ENCODE measurements at regions not wholly inside any gene's neighbourhood (a gene's known extent, or its start where the extent isn't known, plus 50 kb on each side); places are given as distances from the start of the nearest gene placed in this dataset.
"Not testable (repeated sequence)": the region's sequence is repeated elsewhere in the genome, so short reads cannot be mapped to it uniquely, and the experiment has no call there.

DNA sequence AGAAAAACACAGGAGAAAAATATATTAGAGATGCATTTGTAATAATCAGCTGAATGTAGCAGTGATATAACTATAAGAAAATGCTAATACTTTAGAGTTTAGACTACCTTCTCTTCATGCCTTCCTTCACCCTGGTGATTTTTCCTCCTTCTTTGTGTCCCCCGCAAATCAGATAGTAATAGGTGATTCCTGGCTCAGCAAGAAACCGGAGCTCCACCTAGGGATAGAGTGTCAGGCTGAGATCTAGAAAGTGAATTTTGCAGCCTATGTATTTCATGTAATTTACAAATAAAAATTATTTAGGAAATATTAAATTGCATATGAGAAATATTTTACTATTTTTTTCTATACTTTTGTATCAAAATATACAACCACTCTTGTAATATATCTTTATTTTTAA is 109.8 kb upstream of the ST8SIA4 start:
- Histone ChIP-seq H3K27me3 (replicated peaks; ENCODE audit: control insufficient read depth, insufficient read depth, low read length) (no peaks in the 10 kb centered on the region), H3K36me3 (ENCODE audit: control insufficient read depth, insufficient read depth, low read length) (no peaks in the 10 kb centered on the region), H3K4me3 (replicated peaks; ENCODE audit: low read depth, low read length) (no peak overlapping the region)
- DNase-seq (ENCODE audit: extremely low read depth, insufficient read length), result no peak
- TF ChIP-seq, protein P1, sequence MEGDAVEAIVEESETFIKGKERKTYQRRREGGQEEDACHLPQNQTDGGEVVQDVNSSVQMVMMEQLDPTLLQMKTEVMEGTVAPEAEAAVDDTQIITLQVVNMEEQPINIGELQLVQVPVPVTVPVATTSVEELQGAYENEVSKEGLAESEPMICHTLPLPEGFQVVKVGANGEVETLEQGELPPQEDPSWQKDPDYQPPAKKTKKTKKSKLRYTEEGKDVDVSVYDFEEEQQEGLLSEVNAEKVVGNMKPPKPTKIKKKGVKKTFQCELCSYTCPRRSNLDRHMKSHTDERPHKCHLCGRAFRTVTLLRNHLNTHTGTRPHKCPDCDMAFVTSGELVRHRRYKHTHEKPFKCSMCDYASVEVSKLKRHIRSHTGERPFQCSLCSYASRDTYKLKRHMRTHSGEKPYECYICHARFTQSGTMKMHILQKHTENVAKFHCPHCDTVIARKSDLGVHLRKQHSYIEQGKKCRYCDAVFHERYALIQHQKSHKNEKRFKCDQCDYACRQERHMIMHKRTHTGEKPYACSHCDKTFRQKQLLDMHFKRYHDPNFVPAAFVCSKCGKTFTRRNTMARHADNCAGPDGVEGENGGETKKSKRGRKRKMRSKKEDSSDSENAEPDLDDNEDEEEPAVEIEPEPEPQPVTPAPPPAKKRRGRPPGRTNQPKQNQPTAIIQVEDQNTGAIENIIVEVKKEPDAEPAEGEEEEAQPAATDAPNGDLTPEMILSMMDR (IDR thresholded peaks at IDR 0.05; ENCODE audit: insufficient read depth, low read length, poor library complexity, severe bottlenecking), result peak; percentile 2

DNA sequence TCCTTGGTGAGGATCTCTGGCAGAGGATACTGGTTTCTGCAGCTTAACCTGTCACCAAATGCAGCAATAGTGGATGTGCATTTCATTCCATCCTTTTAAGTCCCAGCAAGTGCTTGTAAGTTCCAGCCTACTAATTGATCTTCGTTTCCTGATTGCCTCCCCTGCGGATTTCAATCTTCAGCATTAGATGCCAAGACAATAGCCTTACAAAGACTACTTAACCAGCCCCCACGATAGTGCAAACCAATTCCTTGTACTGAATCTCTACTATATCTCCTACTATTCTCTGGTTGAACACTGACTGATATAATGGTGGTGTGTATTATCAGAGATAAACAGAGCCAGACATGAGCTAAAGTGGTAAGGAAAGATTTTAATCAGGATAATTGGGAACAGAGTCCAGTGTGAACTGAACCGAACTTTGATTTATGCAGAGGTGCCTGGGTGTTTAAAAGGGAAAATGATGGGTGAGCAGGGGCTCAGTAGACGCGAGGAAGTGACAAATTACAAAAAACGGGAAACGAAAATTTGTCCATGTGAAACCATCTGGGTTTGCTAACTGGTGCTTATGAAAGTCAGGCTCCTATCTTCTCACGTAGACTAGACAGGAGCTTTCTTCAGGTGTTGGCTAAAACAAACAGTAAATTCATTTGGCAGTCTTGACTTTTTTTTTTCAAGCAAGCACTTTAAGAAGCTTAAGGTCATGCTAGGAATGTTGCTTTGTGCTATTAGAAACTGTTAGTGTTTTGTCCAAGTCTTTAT is 106.9 kb upstream of the ST8SIA4 start:
- H3K27me3 ChIP-seq (replicated peaks; ENCODE audit: control insufficient read depth, insufficient read depth, low read length), result no peaks in the 10 kb centered on the region
- H3K36me3 ChIP-seq (ENCODE audit: control insufficient read depth, insufficient read depth, low read length), result no peaks in the 10 kb centered on the region
- no peak for DNase-seq (ENCODE audit: extremely low read depth, insufficient read length)
- TF ChIP-seq, protein P1 (IDR thresholded peaks at IDR 0.05; ENCODE audit: insufficient read depth, low read length, poor library complexity, severe bottlenecking), result no peak
- no peak overlapping the region for H3K4me3 ChIP-seq (replicated peaks; ENCODE audit: low read depth, low read length)

DNA sequence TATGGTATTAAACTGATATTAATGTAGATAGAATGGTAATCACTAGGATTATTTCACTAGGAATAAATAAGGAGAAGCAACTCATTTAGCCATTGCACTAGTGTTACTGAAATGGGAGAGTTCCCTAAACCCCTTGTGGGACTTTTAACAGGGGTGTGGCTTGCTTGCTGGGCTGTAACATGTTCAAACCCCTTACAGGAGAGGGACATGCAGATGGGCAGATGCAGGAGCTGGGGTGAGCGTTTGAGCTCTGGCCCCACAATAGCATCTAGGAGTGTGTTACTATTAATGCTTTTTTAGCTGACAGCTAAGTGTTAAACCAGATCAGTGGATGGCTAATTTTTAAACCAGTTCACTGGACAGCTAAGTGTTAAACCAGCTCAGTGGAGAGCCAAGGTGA is 89.3 kb upstream of the ST8SIA4 start:
- TF ChIP-seq, protein P1 (IDR thresholded peaks at IDR 0.05; ENCODE audit: insufficient read depth, low read length, poor library complexity, severe bottlenecking), result no peak
- DNase-seq (ENCODE audit: extremely low read depth, insufficient read length), result no peak
- no peaks in the 10 kb centered on the region for H3K27me3 ChIP-seq (replicated peaks; ENCODE audit: control insufficient read depth, insufficient read depth, low read length)
- no peak overlapping the region for H3K4me3 ChIP-seq (replicated peaks; ENCODE audit: low read depth, low read length)
- no peaks in the 10 kb centered on the region for H3K36me3 ChIP-seq (ENCODE audit: control insufficient read depth, insufficient read depth, low read length)

DNA sequence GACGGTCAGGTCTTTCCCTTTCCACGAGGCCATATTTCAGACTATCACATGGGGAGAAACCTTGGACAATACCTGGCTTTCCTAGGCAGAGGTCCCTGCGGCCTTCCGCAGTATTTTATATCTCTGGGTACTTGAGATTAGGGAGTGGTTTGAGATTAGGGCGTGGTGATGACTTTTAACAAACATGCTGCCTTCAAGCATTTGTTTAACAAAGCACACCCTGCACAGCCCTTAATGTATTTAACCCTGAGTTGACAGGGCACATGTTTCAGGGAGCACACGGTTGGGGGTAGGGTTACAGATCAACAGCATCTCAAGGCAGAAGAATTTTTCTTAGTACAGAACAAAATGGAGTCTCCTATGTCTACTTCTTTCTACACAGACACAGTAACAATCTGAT is 80.5 kb upstream of the ST8SIA4 start:
- H3K36me3 ChIP-seq (ENCODE audit: control insufficient read depth, insufficient read depth, low read length); DNase-seq (ENCODE audit: extremely low read depth, insufficient read length); H3K4me3 ChIP-seq (replicated peaks; ENCODE audit: low read depth, low read length); H3K27me3 ChIP-seq (replicated peaks; ENCODE audit: control insufficient read depth, insufficient read depth, low read length): not testable (repeated sequence)

DNA sequence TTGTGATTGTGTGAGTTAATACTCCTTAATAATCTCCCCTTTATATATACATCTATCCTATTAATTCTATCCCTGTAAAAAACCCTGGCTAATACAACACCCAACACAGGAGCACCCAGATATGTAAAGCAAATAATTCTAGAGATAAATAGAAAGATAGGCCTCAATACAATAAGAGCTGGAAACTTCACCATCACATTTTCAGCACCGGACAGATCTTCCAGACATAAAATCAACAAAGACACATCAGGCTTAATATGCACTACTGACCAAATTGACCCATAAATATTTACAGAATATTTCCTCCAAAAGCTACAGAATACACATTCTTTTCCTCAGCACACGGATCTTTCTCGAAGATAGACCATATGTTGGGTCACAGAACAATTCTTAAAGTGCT is 71.0 kb upstream of the ST8SIA4 start:
- no peaks in the 10 kb centered on the region for H3K36me3 ChIP-seq (ENCODE audit: control insufficient read depth, insufficient read depth, low read length)
- no peak overlapping the region for H3K4me3 ChIP-seq (replicated peaks; ENCODE audit: low read depth, low read length)
- TF ChIP-seq, protein P1 (IDR thresholded peaks at IDR 0.05; ENCODE audit: insufficient read depth, low read length, poor library complexity, severe bottlenecking), result no peak
- no peak for DNase-seq (ENCODE audit: extremely low read depth, insufficient read length)
- H3K27me3 ChIP-seq (replicated peaks; ENCODE audit: control insufficient read depth, insufficient read depth, low read length), result no peaks in the 10 kb centered on the region

DNA sequence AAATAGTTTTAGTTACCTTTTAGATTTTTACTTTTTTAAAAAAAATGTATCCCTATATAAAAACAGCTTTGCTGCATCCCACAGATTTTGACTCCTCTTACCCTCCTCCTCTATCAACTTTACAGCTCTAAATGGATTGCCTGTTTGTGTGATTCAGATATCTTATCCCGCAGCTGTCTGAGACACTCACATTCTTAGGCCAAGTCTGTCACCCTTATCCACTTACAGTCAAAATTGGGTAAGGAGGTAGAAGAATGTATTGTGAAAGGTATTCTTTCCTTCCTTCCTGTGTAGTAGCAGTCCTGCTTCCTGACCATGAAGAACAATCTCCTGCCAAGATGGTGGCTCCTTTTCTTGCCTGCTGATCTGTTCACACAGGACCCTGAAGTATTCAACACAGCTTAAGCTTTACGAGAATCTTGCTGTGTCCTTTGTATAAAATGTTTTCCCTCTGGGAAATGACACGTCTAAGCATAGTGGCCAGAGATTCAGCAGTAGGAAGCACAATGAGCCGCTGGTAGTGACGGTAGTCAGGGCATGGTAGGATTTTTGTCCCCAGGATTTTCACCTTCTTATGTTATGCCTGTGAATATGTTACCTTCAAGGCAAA is 67.7 kb upstream of the ST8SIA4 start:
- TF ChIP-seq, protein P1 (IDR thresholded peaks at IDR 0.05; ENCODE audit: insufficient read depth, low read length, poor library complexity, severe bottlenecking), result no peak
- DNase-seq (ENCODE audit: extremely low read depth, insufficient read length), result no peak

More for the DNA sequence above, 67.7 kb upstream of the ST8SIA4 start:
- no peaks in the 10 kb centered on the region for H3K36me3 ChIP-seq (ENCODE audit: control insufficient read depth, insufficient read depth, low read length)
- no peak overlapping the region for H3K4me3 ChIP-seq (replicated peaks; ENCODE audit: low read depth, low read length)
- H3K27me3 ChIP-seq (replicated peaks; ENCODE audit: control insufficient read depth, insufficient read depth, low read length), result no peaks in the 10 kb centered on the region

Measured in GM06990 (cell line).